MM.1S (cell line): ENCODE measurements at regions not wholly inside any gene's neighbourhood (a gene's known extent, or its start where the extent isn't known, plus 50 kb on each side); places are given as distances from the start of the nearest gene placed in this dataset.

Source experiments
- DNase-seq: peaks from one replicate; pipeline ENCODE4 v3.0.0-alpha.2; 2015
- H2AFZ ChIP-seq: fragments of 300-600 bp; sonication (generic); 2 replicates; pipeline ENCODE4 v1.6.0; 2016; ENCODE audit warnings: antibody characterized with exemption, low read length
- H3F3A ChIP-seq: fragments of 300-600 bp; sonication (generic); 2 replicates; pipeline ENCODE4 v1.6.1; 2016; ENCODE audit warnings: mild to moderate bottlenecking, antibody characterized with exemption, low read length, moderate library complexity, mixed read lengths; ENCODE audit not compliant: insufficient read depth
- H3K27ac ChIP-seq: fragments of 300-600 bp; sonication (generic); 2 replicates; pipeline ENCODE4 v1.5.1; 2016; ENCODE audit warnings: mild to moderate bottlenecking, low read length
- H3K27me3 ChIP-seq: fragments of 300-600 bp; sonication (generic); replicated peaks from 2 replicates; pipeline ENCODE4 v1.6.0; 2016; ENCODE audit warnings: low read length; ENCODE audit not compliant: insufficient read depth
- H3K36me3 ChIP-seq: fragments of 300-600 bp; sonication (generic); replicated peaks from 2 replicates; pipeline ENCODE4 v1.6.1; 2016; ENCODE audit warnings: mild to moderate bottlenecking, low read length, mixed read lengths; ENCODE audit not compliant: insufficient read depth
- H3K4me1 ChIP-seq: fragments of 300-600 bp; sonication (generic); 2 replicates; pipeline ENCODE4 v1.6.1; 2016; ENCODE audit warnings: low read length, mixed read lengths
- H3K4me2 ChIP-seq: fragments of 300-600 bp; sonication (generic); 2 replicates; pipeline ENCODE4 v1.6.0; 2016; ENCODE audit warnings: low read depth, low read length
- H3K4me3 ChIP-seq: fragments of 300-600 bp; sonication (generic); 2 replicates; pipeline ENCODE4 v1.5.1; 2016; ENCODE audit warnings: low read length, mixed read lengths
- H3K79me2 ChIP-seq: fragments of 300-600 bp; sonication (generic); 2 replicates; pipeline ENCODE4 v1.6.1; 2016; ENCODE audit warnings: mixed run types, low read length, mixed read lengths
- H3K9ac ChIP-seq: fragments of 300-600 bp; sonication (generic); 2 replicates; pipeline ENCODE4 v1.6.1; 2016; ENCODE audit warnings: low read length, mixed read lengths
- H3K9me2 ChIP-seq: fragments of 300-600 bp; sonication (generic); replicated peaks from 2 replicates; pipeline ENCODE4 v1.6.1; 2016; ENCODE audit warnings: mild to moderate bottlenecking, low read length, mixed read lengths; ENCODE audit not compliant: insufficient read depth
- H3K9me3 ChIP-seq: fragments of 300-600 bp; sonication (generic); replicated peaks from 2 replicates; pipeline ENCODE4 v1.6.1; 2016; ENCODE audit warnings: mild to moderate bottlenecking, low read length, mixed read lengths; ENCODE audit not compliant: insufficient read depth
- H4K20me1 ChIP-seq: fragments of 300-600 bp; sonication (generic); 2 replicates; pipeline ENCODE4 v1.6.1; 2016; ENCODE audit warnings: mild to moderate bottlenecking, low read length, moderate library complexity, mixed read lengths; ENCODE audit not compliant: insufficient read depth
- EZH2 ChIP-seq: fragments of 300-600 bp; sonication (generic); optimal IDR thresholded peaks from 2 replicates; pipeline ENCODE3; 2017; ENCODE audit warnings: low read depth, mild to moderate bottlenecking, antibody characterized with exemption, low read length, mixed read lengths
- EZH2phosphoT487 ChIP-seq: fragments of 300-600 bp; sonication (generic); IDR thresholded peaks from 2 replicates; pipeline ENCODE4 v1.6.1; 2018; ENCODE audit warnings: antibody characterized with exemption, low read length
- TF ChIP-seq, protein P1 (sequence below): fragments of 300-600 bp; sonication (generic); IDR thresholded peaks from 2 replicates; pipeline ENCODE4 v1.5.1; 2016; ENCODE audit warnings: antibody characterized with exemption, low read length, mixed read lengths

DNA sequence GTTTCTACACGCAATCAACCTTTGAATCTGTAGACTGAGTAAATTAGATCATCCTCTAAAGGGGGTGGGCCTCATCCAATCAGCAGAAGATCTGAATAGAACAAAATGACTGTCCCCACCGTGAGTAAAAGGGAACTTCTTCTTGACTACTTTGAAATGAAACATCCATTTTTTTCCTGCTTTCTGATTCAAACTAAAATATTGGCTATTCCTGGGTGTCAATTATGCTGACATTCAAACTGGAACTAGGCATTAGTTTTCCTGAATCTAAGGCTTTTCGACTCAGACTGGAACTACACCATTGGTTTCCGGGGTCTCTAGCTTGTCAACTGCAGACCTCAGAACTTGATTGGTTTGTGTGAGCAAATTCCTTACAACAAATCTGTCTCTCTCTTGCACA lies 772.2 kb upstream of the CDH10 start:
- H3K9me2 ChIP-seq: no peaks in the 10 kb centered on the region
- H3K9me3 ChIP-seq: no peaks in the 10 kb centered on the region; the same call in 1 of the 2 replicates
- H3K4me2 ChIP-seq: no peak overlapping the region
- H2AFZ ChIP-seq: no peak overlapping the region
- no peaks in the 10 kb centered on the region for H3K79me2 ChIP-seq
- no peak for DNase-seq
- no peak overlapping the region for H3K4me3 ChIP-seq
- TF ChIP-seq, protein P1, sequence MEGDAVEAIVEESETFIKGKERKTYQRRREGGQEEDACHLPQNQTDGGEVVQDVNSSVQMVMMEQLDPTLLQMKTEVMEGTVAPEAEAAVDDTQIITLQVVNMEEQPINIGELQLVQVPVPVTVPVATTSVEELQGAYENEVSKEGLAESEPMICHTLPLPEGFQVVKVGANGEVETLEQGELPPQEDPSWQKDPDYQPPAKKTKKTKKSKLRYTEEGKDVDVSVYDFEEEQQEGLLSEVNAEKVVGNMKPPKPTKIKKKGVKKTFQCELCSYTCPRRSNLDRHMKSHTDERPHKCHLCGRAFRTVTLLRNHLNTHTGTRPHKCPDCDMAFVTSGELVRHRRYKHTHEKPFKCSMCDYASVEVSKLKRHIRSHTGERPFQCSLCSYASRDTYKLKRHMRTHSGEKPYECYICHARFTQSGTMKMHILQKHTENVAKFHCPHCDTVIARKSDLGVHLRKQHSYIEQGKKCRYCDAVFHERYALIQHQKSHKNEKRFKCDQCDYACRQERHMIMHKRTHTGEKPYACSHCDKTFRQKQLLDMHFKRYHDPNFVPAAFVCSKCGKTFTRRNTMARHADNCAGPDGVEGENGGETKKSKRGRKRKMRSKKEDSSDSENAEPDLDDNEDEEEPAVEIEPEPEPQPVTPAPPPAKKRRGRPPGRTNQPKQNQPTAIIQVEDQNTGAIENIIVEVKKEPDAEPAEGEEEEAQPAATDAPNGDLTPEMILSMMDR: no peak
- TF ChIP-seq EZH2phosphoT487 (no peak), EZH2 (no peak)
- no peak overlapping the region for H3K9ac ChIP-seq
- H4K20me1 ChIP-seq: no peaks in the 10 kb centered on the region
- H3K36me3 ChIP-seq: no peaks in the 10 kb centered on the region
- H3K4me1 ChIP-seq: no peaks in the 10 kb centered on the region
- H3K27ac ChIP-seq: no peak overlapping the region
- no peaks in the 10 kb centered on the region for H3F3A ChIP-seq
- no peaks in the 10 kb centered on the region for H3K27me3 ChIP-seq

DNA sequence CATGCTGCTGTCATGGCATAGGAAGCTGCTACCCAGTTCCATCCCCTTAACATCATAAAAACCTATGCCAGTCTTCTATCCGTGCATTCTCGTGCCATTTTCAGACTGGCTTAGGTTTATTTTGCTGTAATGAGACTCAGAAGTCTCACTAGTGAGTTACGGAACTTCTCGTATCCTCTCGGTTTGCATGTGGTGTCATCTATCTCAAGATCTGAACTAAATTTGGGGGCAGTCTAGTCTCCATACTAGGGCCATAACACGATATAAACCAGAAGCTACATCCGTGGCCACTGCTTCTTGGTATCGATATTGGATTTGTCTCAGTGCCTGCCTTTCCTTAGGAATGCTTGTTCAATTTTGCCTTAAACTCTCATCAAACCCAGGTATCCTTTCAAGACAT lies 771.2 kb upstream of the CDH10 start:
- H3K4me1 ChIP-seq: no peaks in the 10 kb centered on the region
- no peak overlapping the region for H3K27ac ChIP-seq
- no peak overlapping the region for H2AFZ ChIP-seq
- H3K27me3 ChIP-seq: no peaks in the 10 kb centered on the region
- TF ChIP-seq EZH2phosphoT487 (no peak), EZH2 (no peak)
- TF ChIP-seq, protein P1: no peak
- no peaks in the 10 kb centered on the region for H3F3A ChIP-seq
- H3K36me3 ChIP-seq: no peaks in the 10 kb centered on the region
- no peak overlapping the region for H3K4me3 ChIP-seq
- H3K9ac ChIP-seq: no peak overlapping the region
- no peaks in the 10 kb centered on the region for H4K20me1 ChIP-seq
- H3K4me2 ChIP-seq: no peak overlapping the region
- DNase-seq: no peak
- H3K79me2 ChIP-seq: no peaks in the 10 kb centered on the region
- no peaks in the 10 kb centered on the region; the same call in 1 of the 2 replicates for H3K9me3 ChIP-seq
- H3K9me2 ChIP-seq: no peaks in the 10 kb centered on the region

DNA sequence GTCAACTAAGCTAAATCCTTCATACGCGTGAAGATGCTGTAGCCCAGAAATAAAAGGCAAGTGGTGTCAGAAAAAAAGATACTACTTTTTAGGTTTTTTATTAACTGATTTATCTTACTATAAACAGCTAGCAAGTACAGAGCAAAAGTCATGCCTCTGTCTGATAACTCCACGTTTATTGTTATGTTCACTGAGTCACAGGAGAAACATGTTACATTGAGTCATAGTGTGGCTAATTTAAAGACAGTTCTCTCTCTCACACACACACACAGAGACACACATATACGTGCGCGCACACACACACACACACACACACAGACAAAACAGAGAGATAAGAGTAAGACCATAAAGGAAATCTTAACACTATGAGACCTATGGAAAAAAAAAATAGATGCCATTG lies 770.0 kb upstream of the CDH10 start:
- H2AFZ ChIP-seq: no peak overlapping the region
- no peaks in the 10 kb centered on the region for H3K79me2 ChIP-seq
- no peaks in the 10 kb centered on the region for H3K9me3 ChIP-seq
- H3K27me3 ChIP-seq: no peaks in the 10 kb centered on the region
- no peaks in the 10 kb centered on the region for H3K36me3 ChIP-seq
- TF ChIP-seq EZH2 (no peak), EZH2phosphoT487 (no peak)
- TF ChIP-seq, protein P1: no peak
- H3K4me2 ChIP-seq: no peak overlapping the region
- no peak overlapping the region for H3K4me3 ChIP-seq
- no peak overlapping the region for H3K9ac ChIP-seq
- H3K9me2 ChIP-seq: no peaks in the 10 kb centered on the region
- H4K20me1 ChIP-seq: no peaks in the 10 kb centered on the region
- H3K4me1 ChIP-seq: no peaks in the 10 kb centered on the region
- H3K27ac ChIP-seq: no peak overlapping the region
- no peak for DNase-seq
- H3F3A ChIP-seq: no peaks in the 10 kb centered on the region
